ENCODE measurements at regions not wholly inside any gene's neighbourhood (a gene's known extent, or its start where the extent isn't known, plus 50 kb on each side); places are given as distances from the start of the nearest gene placed in this dataset.
A peak's percentile ranks its signal among the peaks of the same experiment; 100 is the strongest.
"Not testable (repeated sequence)": the region's sequence is repeated elsewhere in the genome, so short reads cannot be mapped to it uniquely, and the experiment has no call there.

DNA sequence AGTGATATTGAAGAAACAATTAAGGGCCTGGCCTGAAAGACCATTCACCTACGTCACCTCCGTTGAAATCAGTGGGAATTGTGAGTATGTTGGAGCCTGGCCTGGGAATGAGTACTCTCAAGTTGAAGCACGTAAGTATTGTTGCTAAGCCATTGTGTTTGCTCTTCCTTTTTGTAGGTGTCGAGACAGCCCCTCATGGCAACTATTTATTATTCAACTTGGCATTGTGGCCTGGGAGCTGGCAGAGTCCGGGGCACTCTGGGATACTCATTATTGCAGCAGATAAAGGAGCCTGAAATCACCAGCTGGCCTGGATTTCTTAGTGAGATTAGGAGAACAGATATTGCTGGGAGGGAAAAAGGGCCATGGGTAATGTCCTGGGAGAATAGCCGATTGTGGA lies 147.4 kb downstream of the C12orf75 start:
- TF ChIP-seq, protein P1, sequence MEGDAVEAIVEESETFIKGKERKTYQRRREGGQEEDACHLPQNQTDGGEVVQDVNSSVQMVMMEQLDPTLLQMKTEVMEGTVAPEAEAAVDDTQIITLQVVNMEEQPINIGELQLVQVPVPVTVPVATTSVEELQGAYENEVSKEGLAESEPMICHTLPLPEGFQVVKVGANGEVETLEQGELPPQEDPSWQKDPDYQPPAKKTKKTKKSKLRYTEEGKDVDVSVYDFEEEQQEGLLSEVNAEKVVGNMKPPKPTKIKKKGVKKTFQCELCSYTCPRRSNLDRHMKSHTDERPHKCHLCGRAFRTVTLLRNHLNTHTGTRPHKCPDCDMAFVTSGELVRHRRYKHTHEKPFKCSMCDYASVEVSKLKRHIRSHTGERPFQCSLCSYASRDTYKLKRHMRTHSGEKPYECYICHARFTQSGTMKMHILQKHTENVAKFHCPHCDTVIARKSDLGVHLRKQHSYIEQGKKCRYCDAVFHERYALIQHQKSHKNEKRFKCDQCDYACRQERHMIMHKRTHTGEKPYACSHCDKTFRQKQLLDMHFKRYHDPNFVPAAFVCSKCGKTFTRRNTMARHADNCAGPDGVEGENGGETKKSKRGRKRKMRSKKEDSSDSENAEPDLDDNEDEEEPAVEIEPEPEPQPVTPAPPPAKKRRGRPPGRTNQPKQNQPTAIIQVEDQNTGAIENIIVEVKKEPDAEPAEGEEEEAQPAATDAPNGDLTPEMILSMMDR (IDR thresholded peaks at IDR 0.05) = no peak
- H3K27ac ChIP-seq = no peak overlapping the region
- no peak for ATAC-seq

DNA sequence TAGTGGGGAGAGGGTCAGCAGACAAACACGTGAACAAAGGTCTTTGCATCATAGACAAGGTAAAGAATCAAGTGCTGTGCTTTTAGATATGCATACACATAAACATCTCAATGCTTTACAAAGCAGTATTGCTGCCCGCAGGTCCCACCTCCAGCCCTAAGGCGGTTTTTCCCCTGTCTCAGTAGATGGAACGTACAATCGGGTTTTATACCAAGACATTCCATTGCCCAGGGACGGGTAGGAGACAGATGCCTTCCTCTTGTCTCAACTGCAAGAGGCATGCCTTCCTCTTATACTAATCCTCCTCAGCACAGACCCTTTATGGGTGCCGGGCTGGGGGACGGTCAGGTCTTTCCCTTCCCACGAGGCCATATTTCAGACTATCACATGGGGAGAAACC lies 148.3 kb downstream of the C12orf75 start:
- H3K36me3 ChIP-seq; H3K27me3 ChIP-seq; intact Hi-C loops (cut with DNase I); DNase-seq; H3K27ac ChIP-seq; H3K9me3 ChIP-seq; ATAC-seq; H3K4me3 ChIP-seq; H3K4me1 ChIP-seq: not testable (repeated sequence)

More for the DNA sequence above, 147.4 kb downstream of the C12orf75 start:
- Histone ChIP-seq H3K27me3 (no peaks in the 10 kb centered on the region), H3K36me3 (no peaks in the 10 kb centered on the region), H3K9me3 (no peaks in the 10 kb centered on the region), H3K4me1 (no peaks in the 10 kb centered on the region), H3K4me3 (no peak overlapping the region)
- intact Hi-C loops (cut with DNase I) = no loop called here
- DNase-seq = no peak

DNA sequence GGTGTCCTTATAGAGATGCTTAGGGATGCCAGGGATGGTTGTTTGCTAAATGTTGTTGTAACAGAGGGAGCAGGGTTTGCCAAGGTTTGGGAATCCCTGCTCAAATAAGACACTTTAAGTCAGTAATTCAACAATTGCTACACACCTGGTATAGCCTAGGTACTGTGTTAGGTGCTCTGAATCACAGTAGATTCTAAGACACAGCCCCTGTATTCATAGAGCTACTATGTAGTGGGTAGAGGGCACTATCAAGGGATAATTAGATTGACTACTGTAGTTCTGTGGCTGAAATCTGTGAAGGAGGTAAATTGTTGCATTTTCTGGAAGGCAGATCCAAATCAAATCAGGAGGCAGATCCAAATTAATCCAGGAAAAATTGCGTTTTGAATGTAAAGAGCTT lies 149.2 kb downstream of the C12orf75 start:
- no peak overlapping the region for H3K27ac ChIP-seq
- TF ChIP-seq, protein P1 (IDR thresholded peaks at IDR 0.05) = no peak
- H3K27me3 ChIP-seq = no peaks in the 10 kb centered on the region
- no peak overlapping the region for H3K4me3 ChIP-seq
- no peaks in the 10 kb centered on the region for H3K9me3 ChIP-seq
- H3K4me1 ChIP-seq = no peaks in the 10 kb centered on the region
- no peak for ATAC-seq
- intact Hi-C loops (cut with DNase I) = no loop called here
- no peaks in the 10 kb centered on the region for H3K36me3 ChIP-seq
- DNase-seq = no peak

DNA sequence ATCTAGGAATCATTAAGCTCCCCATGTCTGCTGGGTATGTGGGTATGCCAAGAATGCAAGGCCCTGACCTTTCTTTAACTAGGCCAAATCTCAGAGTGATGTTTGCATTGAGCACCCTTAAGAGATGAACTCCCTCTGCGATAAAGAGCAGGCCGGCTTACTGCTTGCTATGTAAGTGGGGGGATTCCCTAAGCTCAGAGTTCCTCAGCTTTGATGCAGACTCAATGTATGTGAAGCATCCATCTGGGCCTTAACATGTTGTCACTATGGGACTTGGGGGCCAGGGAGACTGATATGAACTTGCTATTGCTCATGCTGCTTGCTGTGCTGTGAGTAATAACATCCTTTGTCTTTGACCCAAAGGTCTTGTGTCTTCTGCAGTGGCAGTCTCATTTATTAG lies 149.7 kb downstream of the C12orf75 start:
- H3K36me3 ChIP-seq = no peaks in the 10 kb centered on the region
- DNase-seq (no peak), ATAC-seq (no peak)
- H3K4me1 ChIP-seq = no peaks in the 10 kb centered on the region
- no peak overlapping the region for H3K27ac ChIP-seq
- intact Hi-C loops (cut with DNase I) = no loop called here
- TF ChIP-seq, protein P1 (IDR thresholded peaks at IDR 0.05) = no peak
- H3K27me3 ChIP-seq = no peaks in the 10 kb centered on the region
- H3K9me3 ChIP-seq = no peaks in the 10 kb centered on the region
- H3K4me3 ChIP-seq = no peak overlapping the region

DNA sequence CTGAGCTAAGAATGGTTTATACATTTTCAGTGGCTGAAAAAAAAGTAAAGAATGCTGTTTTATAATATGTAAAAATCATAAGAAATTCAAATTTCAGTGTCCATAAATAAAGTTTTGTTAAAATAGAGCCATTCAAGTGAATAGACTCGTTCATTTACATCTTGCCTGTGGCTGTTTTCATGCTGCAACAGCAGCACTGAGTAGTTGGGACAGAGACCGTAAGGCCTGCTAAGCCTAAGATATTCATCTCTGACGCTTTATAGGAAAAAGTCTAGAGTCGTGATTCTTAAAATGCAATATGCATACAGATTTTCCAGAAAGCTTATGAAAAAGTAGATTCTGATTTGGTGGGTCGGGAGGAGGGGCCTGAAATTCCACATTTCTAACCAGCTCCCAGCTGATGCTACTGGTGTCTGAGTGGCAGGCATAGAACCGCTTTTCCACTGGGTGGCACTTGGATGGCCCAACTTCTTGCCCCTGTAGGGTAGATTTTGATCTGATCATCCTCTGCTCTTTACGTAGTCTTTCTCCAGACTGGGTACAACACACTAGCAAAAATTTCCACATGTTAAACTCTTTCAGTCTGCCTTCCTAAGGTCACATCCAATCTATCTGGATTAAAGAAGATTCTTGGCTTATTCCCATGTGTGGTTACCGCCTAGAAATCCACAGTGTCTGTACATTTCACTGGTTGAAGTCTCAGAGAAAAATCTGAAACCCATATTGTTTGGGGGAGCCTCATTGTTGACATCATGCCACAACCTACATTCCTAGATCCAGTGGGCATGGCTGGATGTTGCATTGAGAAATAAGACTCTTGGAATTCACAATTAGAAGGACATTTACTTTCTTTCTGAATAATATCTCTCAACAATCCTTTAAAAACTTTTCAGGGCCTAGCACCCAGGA lies 151.2 kb downstream of the C12orf75 start:
- TF ChIP-seq, protein P1 (IDR thresholded peaks at IDR 0.05) = no peak
- ATAC-seq = no peak

DNA sequence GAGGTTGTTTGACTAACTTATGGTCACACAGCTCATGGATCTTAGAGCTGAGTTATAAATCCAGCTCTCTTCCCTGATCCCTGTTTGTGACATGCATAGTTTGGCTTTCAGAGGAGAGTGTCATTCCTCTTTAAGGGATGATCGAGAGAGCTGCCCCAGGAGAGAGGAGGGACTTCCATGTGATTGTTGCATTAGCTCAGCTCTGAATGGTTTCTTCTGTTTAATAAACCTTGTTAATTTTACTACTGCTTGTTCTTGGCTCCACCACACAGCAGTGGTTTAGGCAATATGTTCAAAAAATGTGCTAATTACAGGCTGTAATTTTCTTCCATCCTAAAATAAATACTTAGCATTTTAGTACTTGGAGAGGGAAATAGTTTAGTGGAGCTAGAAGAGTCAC lies 152.5 kb downstream of the C12orf75 start:
- Histone ChIP-seq H3K36me3 (no peaks in the 10 kb centered on the region), H3K27ac (peak overlapping the region; percentile 11), H3K4me1 (no peaks in the 10 kb centered on the region), H3K4me3 (no peak overlapping the region), H3K9me3 (no peaks in the 10 kb centered on the region), H3K27me3 (no peaks in the 10 kb centered on the region)
- intact Hi-C loops (cut with DNase I) = no loop called here
- no peak for ATAC-seq
- DNase-seq = no peak
- TF ChIP-seq, protein P1 (IDR thresholded peaks at IDR 0.05) = no peak

More for the DNA sequence above, 151.2 kb downstream of the C12orf75 start:
- no peak overlapping the region for H3K4me3 ChIP-seq
- H3K4me1 ChIP-seq = no peaks in the 10 kb centered on the region
- no peaks in the 10 kb centered on the region for H3K9me3 ChIP-seq
- intact Hi-C loops (cut with DNase I) = no loop called here
- DNase-seq = no peak
- H3K27me3 ChIP-seq = no peaks in the 10 kb centered on the region
- no peak overlapping the region for H3K27ac ChIP-seq
- H3K36me3 ChIP-seq = no peaks in the 10 kb centered on the region
